HL-60 (cell line): ENCODE measurements at regions not wholly inside any gene's neighbourhood (a gene's known extent, or its start where the extent isn't known, plus 50 kb on each side); places are given as distances from the start of the nearest gene placed in this dataset.

Experiments
- DNase-seq, 2 experiments: peaks; one replicate each; pipeline ENCODE4 v3.0.0-alpha.2; 2010 to 2020; ENCODE audit warnings: low read depth in 1 of 2, low spot score in 1 of 2
- H3K27ac ChIP-seq: fragments of 250-450 bp; sonication (Bioruptor Pico); replicated peaks from 2 replicates; pipeline ENCODE4 v1.5.1; 2020; ENCODE audit warnings: mild to moderate bottlenecking, moderate library complexity
- H3K27me3 ChIP-seq: fragments of 250-450 bp; sonication (Bioruptor Pico); 2 replicates; pipeline ENCODE4 v1.5.1; 2021; ENCODE audit warnings: mild to moderate bottlenecking, moderate library complexity; ENCODE audit not compliant: insufficient read depth, poor library complexity, severe bottlenecking
- H3K4me3 ChIP-seq: replicated peaks from 2 replicates; pipeline ENCODE4 v1.5.1; 2011; ENCODE audit warnings: mild to moderate bottlenecking, control low read depth, low read length; ENCODE audit not compliant: insufficient read depth
- GABPA ChIP-seq: IDR thresholded peaks from 2 replicates; pipeline ENCODE4 v1.6.1; 2012; ENCODE audit warnings: low read depth
- POLR2AphosphoS5 ChIP-seq: IDR thresholded peaks from 2 replicates; pipeline ENCODE4 v1.6.1; 2012; ENCODE audit warnings: low read depth
- REST ChIP-seq: IDR thresholded peaks from 2 replicates; pipeline ENCODE4 v1.6.1; 2012; ENCODE audit warnings: low read depth; ENCODE audit not compliant: insufficient replicate concordance
- SPI1 ChIP-seq: IDR thresholded peaks from 2 replicates; pipeline ENCODE4 v1.6.1; 2012; ENCODE audit warnings: low read depth, mild to moderate bottlenecking, borderline replicate concordance
- TF ChIP-seq, protein P1 (sequence below): IDR thresholded peaks from one replicate; pipeline ENCODE4 v1.5.1; 2011; ENCODE audit warnings: low read length, control low read depth, inconsistent platforms; ENCODE audit not compliant: insufficient read depth

GRCh38 chr13:106681536-106681935, 113.6 kb upstream of the ARGLU1 start:
- DNase-seq, result no peak
- Histone ChIP-seq H3K4me3 (no peak overlapping the region), H3K27ac (no peak overlapping the region), H3K27me3 (peaks cover 7% of the 10 kb centered on the region)
- TF ChIP-seq, protein P1, sequence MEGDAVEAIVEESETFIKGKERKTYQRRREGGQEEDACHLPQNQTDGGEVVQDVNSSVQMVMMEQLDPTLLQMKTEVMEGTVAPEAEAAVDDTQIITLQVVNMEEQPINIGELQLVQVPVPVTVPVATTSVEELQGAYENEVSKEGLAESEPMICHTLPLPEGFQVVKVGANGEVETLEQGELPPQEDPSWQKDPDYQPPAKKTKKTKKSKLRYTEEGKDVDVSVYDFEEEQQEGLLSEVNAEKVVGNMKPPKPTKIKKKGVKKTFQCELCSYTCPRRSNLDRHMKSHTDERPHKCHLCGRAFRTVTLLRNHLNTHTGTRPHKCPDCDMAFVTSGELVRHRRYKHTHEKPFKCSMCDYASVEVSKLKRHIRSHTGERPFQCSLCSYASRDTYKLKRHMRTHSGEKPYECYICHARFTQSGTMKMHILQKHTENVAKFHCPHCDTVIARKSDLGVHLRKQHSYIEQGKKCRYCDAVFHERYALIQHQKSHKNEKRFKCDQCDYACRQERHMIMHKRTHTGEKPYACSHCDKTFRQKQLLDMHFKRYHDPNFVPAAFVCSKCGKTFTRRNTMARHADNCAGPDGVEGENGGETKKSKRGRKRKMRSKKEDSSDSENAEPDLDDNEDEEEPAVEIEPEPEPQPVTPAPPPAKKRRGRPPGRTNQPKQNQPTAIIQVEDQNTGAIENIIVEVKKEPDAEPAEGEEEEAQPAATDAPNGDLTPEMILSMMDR, result no peak
- TF ChIP-seq SPI1, result no peak
- TF ChIP-seq POLR2AphosphoS5, result no peak
- TF ChIP-seq REST, result no peak
- no peak for TF ChIP-seq GABPA

DNA sequence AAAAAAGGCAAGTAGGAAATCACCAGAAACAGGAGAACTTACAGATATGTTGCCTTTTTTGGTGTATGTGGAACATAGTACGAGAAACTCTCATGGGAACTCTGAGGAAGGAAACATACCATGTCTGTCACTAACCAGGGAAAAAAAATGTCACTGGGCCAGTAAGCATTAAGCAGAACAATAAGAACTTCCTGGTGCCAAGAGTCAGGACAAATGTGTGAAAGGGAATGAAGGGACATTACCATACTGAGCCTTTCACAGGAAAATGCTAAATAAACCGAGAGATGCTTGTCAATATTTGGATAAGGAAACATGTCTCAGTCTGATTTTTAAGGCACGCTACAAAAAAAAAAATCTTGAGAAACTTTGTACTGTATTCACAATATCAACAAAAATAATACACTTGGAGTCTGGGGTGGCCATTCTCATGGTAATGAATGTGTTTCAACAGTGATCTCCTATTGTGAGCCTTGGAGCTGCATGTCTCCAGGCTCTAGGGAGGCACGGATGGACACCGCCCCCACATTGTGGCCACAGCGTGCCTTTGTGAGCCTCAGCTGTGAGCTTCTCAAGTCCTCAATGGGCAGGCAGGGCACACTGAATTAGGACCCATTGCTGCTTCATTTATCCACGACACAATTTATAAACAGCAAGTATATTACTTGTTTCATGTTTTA, 113.0 kb upstream of the ARGLU1 start:
- H3K27ac ChIP-seq, result no peak overlapping the region
- no peak overlapping the region for H3K4me3 ChIP-seq
- DNase-seq, result no peak
- peaks cover 7% of the 10 kb centered on the region for H3K27me3 ChIP-seq
- TF ChIP-seq, protein P1, result no peak
- no peak for TF ChIP-seq SPI1
- no peak for TF ChIP-seq GABPA
- no peak for TF ChIP-seq REST

DNA sequence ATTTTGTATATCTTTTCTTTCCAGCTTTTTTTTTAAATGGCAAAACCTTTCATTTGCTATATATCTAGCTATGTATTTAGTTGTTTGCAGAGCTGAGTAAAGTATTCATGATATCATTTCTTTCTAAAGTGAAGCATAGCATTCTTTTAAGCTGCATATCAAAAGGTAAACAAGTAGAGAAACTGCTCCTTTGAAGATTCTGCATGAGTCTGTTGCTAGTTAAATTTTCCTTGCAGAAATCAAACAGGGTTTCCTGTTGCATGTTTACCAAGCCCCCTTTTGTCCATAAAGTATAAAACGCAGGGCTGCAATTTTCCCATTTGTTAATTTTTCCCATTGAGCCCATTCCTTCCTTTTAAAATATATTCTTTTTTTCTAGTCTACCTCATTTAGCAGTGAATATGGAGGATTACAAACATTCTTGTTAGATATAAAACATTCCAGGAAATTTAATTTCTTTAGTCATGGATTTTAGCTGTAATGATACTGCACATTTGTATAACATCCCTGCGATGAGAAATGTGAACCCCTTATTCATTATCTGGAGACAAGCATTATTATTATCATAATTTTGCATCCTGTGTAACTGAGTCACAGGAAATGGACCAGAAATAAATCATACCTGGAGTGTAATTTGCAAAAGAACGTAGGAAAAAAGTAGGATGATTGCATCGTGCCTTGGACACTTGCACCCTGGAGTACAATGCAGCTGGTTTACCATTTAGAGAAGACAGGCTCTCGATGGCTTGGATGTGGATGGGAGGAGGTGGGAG, 110.9 kb upstream of the ARGLU1 start:
- TF ChIP-seq, protein P1, result no peak
- Histone ChIP-seq H3K27ac (no peak overlapping the region), H3K4me3 (no peak overlapping the region), H3K27me3 (peaks cover 2% of the 10 kb centered on the region)
- no peak for DNase-seq
